GM21717 (cell line): ENCODE measurements at regions not wholly inside any gene's neighbourhood (a gene's known extent, or its start where the extent isn't known, plus 50 kb on each side); places are given as distances from the start of the nearest gene placed in this dataset.

Source experiments
- ATAC-seq: cut with Tn5 transposase; IDR thresholded peaks from one replicate; pipeline ENCODE4 v1.9.1; 2021; ENCODE audit warnings: mild to moderate bottlenecking, moderate library complexity; ENCODE audit not compliant: unreplicated experiment

GRCh38 chr12:115338566-115339294, 654.8 kb upstream of the TBX3 start:
- ATAC-seq, result peak; percentile 65

GRCh38 chr12:115337693-115338543, 653.9 kb upstream of the TBX3 start:
- no peak for ATAC-seq

DNA sequence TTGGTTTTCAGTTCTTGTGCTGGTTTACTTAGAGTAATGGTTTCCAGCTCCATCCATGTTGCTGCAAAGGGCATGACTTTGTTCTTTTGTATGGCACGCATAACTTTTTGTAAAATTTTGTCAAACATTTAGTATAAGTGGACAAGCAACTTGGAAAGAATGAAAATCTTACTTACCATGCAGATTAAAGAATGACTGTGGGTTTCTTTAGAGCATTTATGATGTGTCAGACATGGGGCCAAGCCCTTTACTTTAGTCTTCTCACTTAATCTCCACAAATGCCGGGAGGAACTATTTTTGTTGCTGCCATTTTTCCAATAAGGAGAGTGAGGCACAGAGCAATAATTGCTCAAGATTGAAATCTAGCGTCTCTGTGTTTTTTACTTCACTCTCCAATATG, 652.5 kb upstream of the TBX3 start:
- no peak for ATAC-seq

DNA sequence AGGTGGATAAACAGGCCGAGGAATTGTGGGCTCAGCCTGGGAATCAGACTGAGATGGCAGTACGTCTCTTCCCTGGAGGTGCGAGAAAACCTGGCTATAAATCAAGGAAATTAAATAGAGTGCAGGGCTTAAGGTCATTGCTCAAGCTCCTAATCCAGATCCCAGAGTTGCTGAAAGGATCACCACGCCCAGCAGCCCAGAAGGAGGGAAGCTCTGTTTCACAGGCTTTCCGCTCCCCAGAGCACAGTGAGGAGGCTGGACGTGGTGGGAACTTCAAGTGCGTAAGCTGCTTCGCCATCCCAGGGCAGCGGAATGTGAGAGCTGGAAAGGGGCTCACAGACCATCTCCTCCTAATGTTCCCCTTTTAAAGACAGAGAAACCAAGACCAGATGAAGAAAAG, 651.6 kb upstream of the TBX3 start:
- ATAC-seq, result no peak

DNA sequence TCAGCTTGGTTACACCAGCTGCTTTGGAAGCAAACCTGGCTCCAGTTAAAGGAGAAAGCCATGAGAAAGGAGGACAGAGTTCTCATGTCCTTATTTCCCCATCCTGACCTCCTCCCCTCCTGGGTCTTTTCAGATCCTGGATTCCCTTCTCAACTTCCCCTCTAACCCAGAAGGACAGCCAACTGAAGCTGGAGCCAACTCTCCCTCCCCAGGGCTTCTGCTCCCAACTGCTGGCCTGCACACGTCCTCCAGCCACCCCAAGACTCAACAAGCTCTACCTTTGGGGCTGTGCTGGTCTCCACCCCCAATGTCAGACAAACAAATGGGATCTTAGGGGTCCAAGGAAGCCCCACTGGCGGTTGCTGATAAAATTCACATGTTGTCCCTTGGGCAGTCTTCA, 651.1 kb upstream of the TBX3 start:
- ATAC-seq, result no peak

- ATAC-seq, result no peak
These were observed 649.0 kb upstream of the TBX3 start for GRCh38 chr12:115332945-115333344.

DNA sequence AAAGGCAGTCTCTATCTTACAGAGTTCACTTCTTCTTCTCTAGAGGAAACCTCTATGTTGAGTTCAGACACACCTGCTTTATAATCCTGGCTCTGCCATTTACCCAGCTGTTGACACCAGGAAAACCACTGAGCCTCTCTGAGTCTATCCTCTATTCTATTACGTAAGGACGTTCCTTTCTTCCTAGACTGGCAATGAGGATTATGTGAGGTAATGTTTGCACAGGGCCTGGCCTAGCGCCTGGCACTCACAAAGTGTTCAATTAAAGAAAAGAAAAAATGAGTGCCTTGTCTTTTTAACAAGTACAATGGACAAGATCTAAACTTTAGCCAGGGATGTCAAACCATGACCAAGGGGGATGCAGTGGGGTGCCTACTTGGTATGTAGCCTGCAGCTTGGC, 641.9 kb upstream of the TBX3 start:
- no peak for ATAC-seq

DNA sequence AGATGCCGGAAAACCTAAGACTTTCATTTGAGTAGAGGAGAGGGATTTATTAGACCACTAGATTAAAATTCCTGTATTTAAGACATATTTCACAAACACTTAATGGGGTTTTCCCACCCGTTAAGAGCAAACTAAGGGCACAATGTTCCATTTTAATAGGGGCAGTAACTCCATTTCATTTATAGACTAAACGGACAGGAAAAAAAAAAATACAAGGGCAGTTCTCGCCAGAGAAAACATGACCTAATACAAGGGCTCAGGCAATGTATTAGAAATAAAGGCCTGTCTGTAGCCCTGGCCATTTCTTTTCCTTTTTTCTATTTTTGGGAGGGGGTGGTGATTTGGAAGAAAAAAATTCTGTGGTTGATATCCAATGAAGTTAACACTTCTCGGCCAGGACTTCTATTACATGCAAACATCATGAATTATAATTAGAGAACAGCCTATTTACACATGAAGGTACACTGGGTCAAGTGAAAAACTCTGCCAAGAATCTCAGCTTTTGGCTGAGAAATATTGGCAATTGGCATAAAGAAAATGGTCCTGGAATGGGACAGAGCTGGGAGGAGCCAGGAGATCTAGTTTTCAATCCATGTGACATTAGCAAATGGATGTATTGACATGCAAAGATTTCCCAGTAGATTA, 641.1 kb upstream of the TBX3 start:
- no peak for ATAC-seq

GRCh38 chr12:115323223-115323905, 639.4 kb upstream of the TBX3 start:
- ATAC-seq, result no peak

- ATAC-seq, result peak; percentile 72
These were observed 638.3 kb upstream of the TBX3 start for GRCh38 chr12:115322275-115322674.

GRCh38 chr12:115320967-115321366, 637.0 kb upstream of the TBX3 start:
- no peak for ATAC-seq

- no peak for ATAC-seq
These were observed 636.5 kb upstream of the TBX3 start for GRCh38 chr12:115320451-115320850.

- ATAC-seq, result no peak
These were observed 635.6 kb upstream of the TBX3 start for GRCh38 chr12:115319446-115320040.

- ATAC-seq, result no peak
These were observed 630.0 kb upstream of the TBX3 start for GRCh38 chr12:115313929-115314328.

DNA sequence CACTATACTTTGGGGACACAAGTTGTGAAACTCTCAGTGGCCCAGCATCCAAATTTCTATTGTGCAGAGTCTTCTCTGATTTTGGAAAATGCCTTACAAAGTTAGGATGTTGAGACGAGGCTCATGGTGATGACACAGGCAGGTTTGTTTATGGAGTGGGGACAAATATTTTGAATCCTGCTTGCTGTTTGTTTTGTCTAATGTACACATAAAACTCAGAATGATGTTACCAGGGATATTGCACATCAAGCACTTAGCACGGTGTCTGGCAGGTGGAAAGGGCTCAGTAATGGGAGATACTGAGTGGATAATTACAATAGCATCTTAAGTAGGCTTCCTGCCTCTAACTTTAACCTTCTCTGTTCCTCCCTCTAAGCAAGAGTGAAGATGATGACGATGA, 628.9 kb upstream of the TBX3 start:
- no peak for ATAC-seq

GRCh38 chr12:115311875-115312274, 627.9 kb upstream of the TBX3 start:
- no peak for ATAC-seq

DNA sequence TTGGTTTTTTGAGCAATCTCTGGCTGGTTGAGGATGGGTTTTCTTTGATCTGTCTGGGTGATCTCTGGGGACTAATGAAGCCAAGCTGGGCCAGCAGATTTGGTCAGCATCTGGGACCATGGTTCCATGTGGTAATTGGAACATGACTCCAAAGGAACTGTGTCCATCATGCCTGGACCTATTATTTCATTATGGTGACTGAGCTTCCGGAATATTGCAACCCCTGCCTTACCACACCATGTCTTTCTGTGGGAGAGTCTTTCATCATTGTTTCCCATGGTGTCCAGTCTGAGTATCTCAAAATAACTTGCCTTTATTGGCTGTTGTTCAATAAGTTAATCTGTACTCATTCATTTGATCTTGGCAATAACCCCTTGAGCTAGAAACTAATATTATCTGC, 624.9 kb upstream of the TBX3 start:
- no peak for ATAC-seq

DNA sequence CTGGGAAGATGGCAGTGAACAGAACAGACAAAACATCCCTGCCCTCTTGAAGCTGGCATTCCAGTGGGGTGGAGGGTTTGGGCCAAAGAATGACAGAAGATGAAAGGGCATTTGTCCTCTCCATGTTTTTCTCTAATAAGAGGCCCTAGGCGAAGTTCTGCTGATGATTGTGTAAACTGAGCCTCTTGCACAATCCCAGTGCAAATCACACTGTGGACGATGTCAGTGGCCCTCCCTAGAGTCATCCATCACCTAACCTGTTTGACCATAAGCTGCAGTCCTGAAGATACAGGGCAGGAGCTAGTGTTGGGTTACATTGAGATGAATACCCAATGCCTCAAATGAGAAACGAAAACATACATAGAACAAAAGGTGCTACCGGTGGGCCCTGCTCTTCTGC, 622.4 kb upstream of the TBX3 start:
- no peak for ATAC-seq

DNA sequence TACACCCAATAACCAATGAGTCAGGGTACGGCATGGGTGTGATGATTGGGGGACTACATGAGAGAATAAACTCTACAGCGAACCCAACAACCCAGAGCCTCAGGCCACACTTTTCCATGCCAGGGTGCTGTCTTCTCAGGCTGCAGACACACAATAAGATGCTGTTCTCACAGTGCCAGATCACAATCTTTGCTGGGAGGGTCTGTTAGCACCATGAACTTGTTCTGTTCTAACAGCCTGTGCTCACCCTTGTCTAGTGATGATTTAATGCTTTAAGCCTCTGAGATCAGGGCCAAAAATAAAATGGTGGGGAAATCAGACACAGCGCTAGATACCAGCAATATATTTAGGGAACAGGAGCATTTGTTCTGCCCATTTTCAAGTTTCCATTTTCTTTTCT, 621.9 kb upstream of the TBX3 start:
- ATAC-seq, result no peak

DNA sequence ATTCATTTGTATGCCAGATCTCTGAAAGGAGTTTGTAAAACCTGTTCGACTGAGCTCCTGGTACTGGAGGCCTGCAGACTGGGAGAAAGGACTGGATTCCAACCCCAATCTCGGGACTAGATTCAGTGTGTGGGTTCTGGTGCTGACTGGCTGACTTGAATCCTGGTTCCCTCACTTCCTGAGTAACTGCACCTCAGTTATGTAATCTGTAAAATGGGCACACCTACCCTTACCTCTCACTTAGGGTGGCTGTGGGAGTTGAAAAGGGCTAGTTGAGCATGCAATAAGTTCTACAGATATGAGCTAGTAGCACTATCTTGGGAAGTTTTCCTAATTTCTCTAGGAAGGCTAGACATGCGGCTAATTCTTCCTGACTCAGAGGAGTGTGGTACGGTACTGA, 621.3 kb upstream of the TBX3 start:
- ATAC-seq, result no peak

GRCh38 chr12:115303723-115304309, 619.8 kb upstream of the TBX3 start:
- no peak for ATAC-seq
